ENCODE measurements at regions not wholly inside any gene's neighbourhood (a gene's known extent, or its start where the extent isn't known, plus 50 kb on each side); places are given as distances from the start of the nearest gene placed in this dataset.

GRCh38 chr3:26422415-26422814 is 200.2 kb upstream of the LRRC3B start (continued):
- TF ChIP-seq CHD1 (IDR thresholded peaks at IDR 0.05; ENCODE audit: low read depth, low read length) (no peak), RXRA (IDR thresholded peaks at IDR 0.05; ENCODE audit: insufficient read depth, low read depth, low read length) (no peak), CTCF (IDR thresholded peaks at IDR 0.05; ENCODE audit: control extremely low read depth in 1 of 3, insufficient read depth in 1 of 3, low read depth in 1 of 3, low read length in 3 of 3) (no peak)
